ENCODE measurements at regions not wholly inside any gene's neighbourhood (a gene's known extent, or its start where the extent isn't known, plus 50 kb on each side); places are given as distances from the start of the nearest gene placed in this dataset.

DNA sequence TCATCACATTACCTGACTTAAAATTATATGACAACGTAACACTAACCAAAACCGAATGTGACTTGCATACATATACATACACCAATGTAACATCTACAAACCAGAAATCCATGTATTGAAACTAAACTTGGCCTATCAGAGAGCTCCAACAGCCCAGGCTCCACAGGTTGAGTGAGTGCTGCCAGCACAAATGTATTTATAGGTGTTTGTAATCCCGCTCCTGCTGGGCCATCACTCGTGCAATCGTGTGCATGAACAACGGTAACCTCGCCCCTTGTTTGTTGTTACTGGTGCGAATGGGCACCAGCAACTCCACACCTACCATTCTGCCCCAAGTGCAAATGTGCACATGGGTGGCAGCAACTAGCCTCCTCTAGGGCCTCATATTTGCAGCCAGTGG is 165.7 kb upstream of the XIST start (continued):
- TF ChIP-seq POLR2AphosphoS5 (IDR thresholded peaks at IDR 0.05; ENCODE audit: low read depth, low read length), result no peak
- TF ChIP-seq, protein P1, sequence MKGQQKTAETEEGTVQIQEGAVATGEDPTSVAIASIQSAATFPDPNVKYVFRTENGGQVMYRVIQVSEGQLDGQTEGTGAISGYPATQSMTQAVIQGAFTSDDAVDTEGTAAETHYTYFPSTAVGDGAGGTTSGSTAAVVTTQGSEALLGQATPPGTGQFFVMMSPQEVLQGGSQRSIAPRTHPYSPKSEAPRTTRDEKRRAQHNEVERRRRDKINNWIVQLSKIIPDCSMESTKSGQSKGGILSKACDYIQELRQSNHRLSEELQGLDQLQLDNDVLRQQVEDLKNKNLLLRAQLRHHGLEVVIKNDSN (IDR thresholded peaks at IDR 0.05; ENCODE audit: borderline replicate concordance, low read depth), result no peak

DNA sequence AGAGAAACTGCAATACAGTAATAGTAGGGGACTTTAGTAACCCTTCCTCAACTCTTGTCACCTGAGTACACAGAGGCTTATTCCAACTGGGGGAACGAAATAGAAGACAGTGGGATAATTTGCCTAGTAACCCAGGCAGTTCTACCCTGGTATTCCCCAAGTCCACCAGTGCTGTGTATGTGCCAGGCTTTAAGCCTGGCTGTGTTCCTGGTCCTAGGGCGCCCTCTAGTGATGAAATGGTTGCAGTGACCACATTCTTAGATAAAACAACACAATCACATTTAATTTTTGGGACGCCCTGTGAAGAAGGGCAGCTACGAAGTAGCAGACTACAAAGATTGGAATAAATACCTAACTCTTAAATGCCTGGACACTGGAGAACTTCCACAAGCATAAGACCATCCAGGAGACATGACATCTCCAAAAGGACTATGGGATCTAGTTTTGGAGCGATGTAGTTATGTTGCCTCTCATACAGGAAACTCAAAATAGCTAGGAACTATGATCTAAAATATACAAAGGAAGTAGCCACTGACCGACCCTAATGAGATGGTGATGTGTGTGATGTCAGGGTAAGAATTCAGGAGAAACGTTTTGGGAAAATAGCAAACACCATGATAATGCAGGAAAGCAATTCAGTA is 163.0 kb upstream of the XIST start:
- Histone ChIP-seq H4K20me1 (ENCODE audit: insufficient read depth) (no peaks in the 10 kb centered on the region), H3K27me3 (ENCODE audit: insufficient read depth) (no peaks in the 10 kb centered on the region), H3K9ac (no peak overlapping the region), H3K4me1 (ENCODE audit: control insufficient read depth in 1 of 2, insufficient read depth in 2 of 2, low read depth in 1 of 2, low read length in 1 of 2) (no peaks in the 10 kb centered on the region), H3K27ac (ENCODE audit: low read depth in 2 of 2, low read length in 1 of 2) (no peak overlapping the region), H3K9me3 (no peaks in the 10 kb centered on the region), H3F3A (replicated peaks; ENCODE audit: insufficient read depth) (peaks cover 8% of the 10 kb centered on the region), H3K4me3 (ENCODE audit: low read depth in 2 of 2, low read length in 1 of 2) (no peak overlapping the region; a peak in 1 of 4 replicates), H3K9me2 (no peaks in the 10 kb centered on the region), H2AFZ (ENCODE audit: low read depth) (no peak overlapping the region), H3K79me2 (ENCODE audit: insufficient read depth) (no peaks in the 10 kb centered on the region), H3K4me2 (no peak overlapping the region), H3K36me3 (replicated peaks in 1 of 2; ENCODE audit: control insufficient read depth in 1 of 2, insufficient read depth in 2 of 2, low read length in 1 of 2) (peaks cover 0 to 5% of the 10 kb centered on the region in 2 experiments)
- TF ChIP-seq GABPA (IDR thresholded peaks at IDR 0.05; ENCODE audit: low read depth) (no peak), TEAD4 (IDR thresholded peaks at IDR 0.05; ENCODE audit: borderline replicate concordance, insufficient read depth) (no peak), RFX5 (IDR thresholded peaks at IDR 0.05; ENCODE audit: low read length) (peak; percentile 78; the same call in 1 of the 2 replicates), GATA2 (CRISPR knock-in tag; IDR thresholded peaks at IDR 0.05) (no peak), NFIC (IDR thresholded peaks at IDR 0.05; ENCODE audit: borderline replicate concordance) (no peak), RAD21 (IDR thresholded peaks at IDR 0.05; ENCODE audit: low read length) (peak; percentile 97), JUND (IDR thresholded peaks at IDR 0.05) (no peak), EZH2phosphoT487 (IDR thresholded peaks at IDR 0.05; ENCODE audit: borderline replicate concordance, low read depth) (no peak), CHD2 (IDR thresholded peaks at IDR 0.05; ENCODE audit: low read length, partially characterized antibody) (no peak), FOXM1 (IDR thresholded peaks at IDR 0.05; ENCODE audit: low read depth) (no peak), ELF1 (IDR thresholded peaks at IDR 0.05) (no peak), NRF1 (IDR thresholded peaks at IDR 0.05; ENCODE audit: low read depth, low read length) (no peak), SMC3 (IDR thresholded peaks at IDR 0.05; ENCODE audit: low read depth, low read length) (peak; percentile 96), MEF2A (IDR thresholded peaks at IDR 0.05; ENCODE audit: borderline replicate concordance, low read depth) (no peak), RCOR1 (IDR thresholded peaks at IDR 0.05; ENCODE audit: low read length) (no peak), TCF12 (IDR thresholded peaks at IDR 0.05) (no peak; the same call in 1 of the 2 replicates)
- TF ChIP-seq, protein P2, sequence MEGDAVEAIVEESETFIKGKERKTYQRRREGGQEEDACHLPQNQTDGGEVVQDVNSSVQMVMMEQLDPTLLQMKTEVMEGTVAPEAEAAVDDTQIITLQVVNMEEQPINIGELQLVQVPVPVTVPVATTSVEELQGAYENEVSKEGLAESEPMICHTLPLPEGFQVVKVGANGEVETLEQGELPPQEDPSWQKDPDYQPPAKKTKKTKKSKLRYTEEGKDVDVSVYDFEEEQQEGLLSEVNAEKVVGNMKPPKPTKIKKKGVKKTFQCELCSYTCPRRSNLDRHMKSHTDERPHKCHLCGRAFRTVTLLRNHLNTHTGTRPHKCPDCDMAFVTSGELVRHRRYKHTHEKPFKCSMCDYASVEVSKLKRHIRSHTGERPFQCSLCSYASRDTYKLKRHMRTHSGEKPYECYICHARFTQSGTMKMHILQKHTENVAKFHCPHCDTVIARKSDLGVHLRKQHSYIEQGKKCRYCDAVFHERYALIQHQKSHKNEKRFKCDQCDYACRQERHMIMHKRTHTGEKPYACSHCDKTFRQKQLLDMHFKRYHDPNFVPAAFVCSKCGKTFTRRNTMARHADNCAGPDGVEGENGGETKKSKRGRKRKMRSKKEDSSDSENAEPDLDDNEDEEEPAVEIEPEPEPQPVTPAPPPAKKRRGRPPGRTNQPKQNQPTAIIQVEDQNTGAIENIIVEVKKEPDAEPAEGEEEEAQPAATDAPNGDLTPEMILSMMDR (IDR thresholded peaks at IDR 0.05), result peak; percentile 93
- TF ChIP-seq, protein P3, sequence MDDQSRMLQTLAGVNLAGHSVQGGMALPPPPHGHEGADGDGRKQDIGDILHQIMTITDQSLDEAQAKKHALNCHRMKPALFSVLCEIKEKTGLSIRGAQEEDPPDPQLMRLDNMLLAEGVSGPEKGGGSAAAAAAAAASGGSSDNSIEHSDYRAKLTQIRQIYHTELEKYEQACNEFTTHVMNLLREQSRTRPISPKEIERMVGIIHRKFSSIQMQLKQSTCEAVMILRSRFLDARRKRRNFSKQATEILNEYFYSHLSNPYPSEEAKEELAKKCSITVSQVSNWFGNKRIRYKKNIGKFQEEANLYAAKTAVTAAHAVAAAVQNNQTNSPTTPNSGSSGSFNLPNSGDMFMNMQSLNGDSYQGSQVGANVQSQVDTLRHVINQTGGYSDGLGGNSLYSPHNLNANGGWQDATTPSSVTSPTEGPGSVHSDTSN (IDR thresholded peaks at IDR 0.05), result no peak
- TF ChIP-seq, protein P4, sequence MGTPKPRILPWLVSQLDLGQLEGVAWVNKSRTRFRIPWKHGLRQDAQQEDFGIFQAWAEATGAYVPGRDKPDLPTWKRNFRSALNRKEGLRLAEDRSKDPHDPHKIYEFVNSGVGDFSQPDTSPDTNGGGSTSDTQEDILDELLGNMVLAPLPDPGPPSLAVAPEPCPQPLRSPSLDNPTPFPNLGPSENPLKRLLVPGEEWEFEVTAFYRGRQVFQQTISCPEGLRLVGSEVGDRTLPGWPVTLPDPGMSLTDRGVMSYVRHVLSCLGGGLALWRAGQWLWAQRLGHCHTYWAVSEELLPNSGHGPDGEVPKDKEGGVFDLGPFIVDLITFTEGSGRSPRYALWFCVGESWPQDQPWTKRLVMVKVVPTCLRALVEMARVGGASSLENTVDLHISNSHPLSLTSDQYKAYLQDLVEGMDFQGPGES (IDR thresholded peaks at IDR 0.05; ENCODE audit: low read depth, low read length), result no peak
- TF ChIP-seq, protein P5, sequence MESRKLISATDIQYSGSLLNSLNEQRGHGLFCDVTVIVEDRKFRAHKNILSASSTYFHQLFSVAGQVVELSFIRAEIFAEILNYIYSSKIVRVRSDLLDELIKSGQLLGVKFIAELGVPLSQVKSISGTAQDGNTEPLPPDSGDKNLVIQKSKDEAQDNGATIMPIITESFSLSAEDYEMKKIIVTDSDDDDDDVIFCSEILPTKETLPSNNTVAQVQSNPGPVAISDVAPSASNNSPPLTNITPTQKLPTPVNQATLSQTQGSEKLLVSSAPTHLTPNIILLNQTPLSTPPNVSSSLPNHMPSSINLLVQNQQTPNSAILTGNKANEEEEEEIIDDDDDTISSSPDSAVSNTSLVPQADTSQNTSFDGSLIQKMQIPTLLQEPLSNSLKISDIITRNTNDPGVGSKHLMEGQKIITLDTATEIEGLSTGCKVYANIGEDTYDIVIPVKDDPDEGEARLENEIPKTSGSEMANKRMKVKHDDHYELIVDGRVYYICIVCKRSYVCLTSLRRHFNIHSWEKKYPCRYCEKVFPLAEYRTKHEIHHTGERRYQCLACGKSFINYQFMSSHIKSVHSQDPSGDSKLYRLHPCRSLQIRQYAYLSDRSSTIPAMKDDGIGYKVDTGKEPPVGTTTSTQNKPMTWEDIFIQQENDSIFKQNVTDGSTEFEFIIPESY (IDR thresholded peaks at IDR 0.05; ENCODE audit: borderline replicate concordance, low read depth), result no peak
- TF ChIP-seq, protein P6, sequence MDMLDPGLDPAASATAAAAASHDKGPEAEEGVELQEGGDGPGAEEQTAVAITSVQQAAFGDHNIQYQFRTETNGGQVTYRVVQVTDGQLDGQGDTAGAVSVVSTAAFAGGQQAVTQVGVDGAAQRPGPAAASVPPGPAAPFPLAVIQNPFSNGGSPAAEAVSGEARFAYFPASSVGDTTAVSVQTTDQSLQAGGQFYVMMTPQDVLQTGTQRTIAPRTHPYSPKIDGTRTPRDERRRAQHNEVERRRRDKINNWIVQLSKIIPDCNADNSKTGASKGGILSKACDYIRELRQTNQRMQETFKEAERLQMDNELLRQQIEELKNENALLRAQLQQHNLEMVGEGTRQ (IDR thresholded peaks at IDR 0.05; ENCODE audit: borderline replicate concordance, low read depth, low read length), result no peak
- DNase-seq, result peak; percentile 69
- ChIA-PET CTCF (interaction anchor here (0.6 to 2.3 kb wide), 20 partner anchors 9 to 725 kb away, joined by 3 to 18 read pairs (median 3); no protein-coding TSS in a partner anchor), POLR2A (no interaction called here)
- WGBS (ENCODE audit: low lambda C conversion rate), result 21% methylated on average over 7 of the region's 7 CpGs

Measured in SK-N-SH (cell line).